BLaER1 treated with 17β-estradiol and CSF1 and Interleukin-3, amounts not matched to agents 10 nM and 100 nM (cell line): ENCODE measurements at regions not wholly inside any gene's neighbourhood (a gene's known extent, or its start where the extent isn't known, plus 50 kb on each side); places are given as distances from the start of the nearest gene placed in this dataset.

Source experiments
- H3K27ac ChIP-seq, 11 experiments: shearing (Covaris generic); formaldehyde crosslinking; 2 replicates each; pipeline ENCODE4 v1.8.1; 2022
- H3K27me3 ChIP-seq, 11 experiments: shearing (Covaris generic); formaldehyde crosslinking; 2 replicates each; pipeline ENCODE4 v1.8.1; 2022
- H3K36me3 ChIP-seq, 11 experiments: shearing (Covaris generic); formaldehyde crosslinking; 2 replicates each; pipeline ENCODE4 v1.8.1; 2022
- H3K4me1 ChIP-seq, 10 experiments: shearing (Covaris generic); formaldehyde crosslinking; 2 replicates each; pipeline ENCODE4 v1.8.1; 2022
- H3K4me2 ChIP-seq, 11 experiments: shearing (Covaris generic); formaldehyde crosslinking; 2 replicates each; pipeline ENCODE4 v1.8.1; 2022
- H3K4me3 ChIP-seq, 10 experiments: shearing (Covaris generic); formaldehyde crosslinking; 2 replicates each; pipeline ENCODE4 v1.8.1; 2022
- H3K9ac ChIP-seq, 11 experiments: shearing (Covaris generic); formaldehyde crosslinking; 2 replicates each; pipeline ENCODE4 v1.8.1; 2022
- H3K9me3 ChIP-seq, 11 experiments: shearing (Covaris generic); formaldehyde crosslinking; replicated peaks in 1 of 11; 2 replicates each; pipeline ENCODE4 v1.8.1; 2022
- H4K20me1 ChIP-seq, 11 experiments: shearing (Covaris generic); formaldehyde crosslinking; 2 replicates each; pipeline ENCODE4 v1.8.1; 2022
- Cebpa-rat ChIP-seq, 11 experiments: shearing (Covaris generic); IDR thresholded peaks; 2 replicates each; pipeline ENCODE4 v1.8.1; 2022

DNA sequence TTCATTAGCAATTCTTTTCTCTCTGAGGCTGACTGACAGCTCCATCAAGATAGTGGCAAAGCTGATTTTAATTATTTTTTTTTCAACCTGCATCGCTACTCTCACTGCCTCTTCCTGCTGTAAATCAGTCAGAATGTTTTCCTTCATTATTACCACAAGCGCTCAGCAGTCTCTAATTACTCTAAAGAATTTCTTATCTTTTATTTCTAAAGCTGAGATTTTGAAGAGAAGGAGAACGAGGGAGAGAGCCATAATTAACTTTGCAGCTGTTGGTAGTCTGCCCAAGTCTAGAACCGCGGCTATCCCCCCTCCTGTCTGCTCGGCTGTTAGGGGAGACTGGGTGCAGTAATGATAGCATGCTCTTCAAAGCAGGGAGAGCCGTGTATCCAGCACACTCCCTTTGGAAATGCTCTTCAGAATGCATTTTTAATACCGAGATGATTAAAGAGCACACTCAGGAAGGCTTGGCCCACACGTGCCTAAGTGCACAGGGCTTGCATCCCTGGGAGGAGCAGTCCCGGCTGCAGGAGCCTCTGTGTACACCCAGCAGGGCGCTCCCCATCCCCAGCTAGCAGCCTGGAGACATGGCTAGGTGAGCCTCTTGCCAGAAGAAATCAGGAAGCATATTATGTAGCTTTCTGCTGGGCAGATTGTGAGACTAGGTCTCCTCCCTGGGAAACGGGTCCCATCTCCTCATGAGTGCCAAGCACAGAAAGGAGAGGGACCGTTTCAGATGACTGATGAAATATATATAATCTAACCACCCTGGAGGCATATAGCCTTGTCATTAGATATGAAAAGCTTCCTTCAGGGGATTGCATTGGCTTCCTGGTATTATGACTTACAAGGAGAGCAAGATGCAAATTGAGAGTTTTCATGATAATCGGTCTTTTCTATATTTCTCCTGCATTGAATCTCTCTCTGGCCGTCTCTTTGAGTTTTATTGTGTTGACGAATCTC is 555.2 kb downstream of the CMPK2 start:
- Histone ChIP-seq H3K36me3 (no peaks in the 10 kb centered on the region), H3K4me1 (peaks cover 13 to 66% (median 55%) of the 10 kb centered on the region in 10 experiments; a peak in 18 of 20 replicates), H3K4me3 (peak overlapping the region in 4 of 10 experiments; percentile 18 to 38 (median 30); a peak in 6 of 20 replicates), H3K9ac (peak overlapping the region in 4 of 11 experiments; percentile 24 to 42 (median 34); a peak in 6 of 22 replicates), H3K9me3 (peaks cover 0 to 22% (median 10%) of the 10 kb centered on the region in 11 experiments; a peak in 18 of 22 replicates), H4K20me1 (peaks cover 0 to 5% (median 0%) of the 10 kb centered on the region in 11 experiments; a peak in 2 of 22 replicates), H3K27me3 (no peaks in the 10 kb centered on the region), H3K27ac (peak overlapping the region in 2 of 11 experiments; percentile 28 to 45; a peak in 3 of 22 replicates), H3K4me2 (peak overlapping the region; percentile 36 to 95 (median 82))
- TF ChIP-seq Cebpa-rat (IDR thresholded peaks at IDR 0.05): no peak

DNA sequence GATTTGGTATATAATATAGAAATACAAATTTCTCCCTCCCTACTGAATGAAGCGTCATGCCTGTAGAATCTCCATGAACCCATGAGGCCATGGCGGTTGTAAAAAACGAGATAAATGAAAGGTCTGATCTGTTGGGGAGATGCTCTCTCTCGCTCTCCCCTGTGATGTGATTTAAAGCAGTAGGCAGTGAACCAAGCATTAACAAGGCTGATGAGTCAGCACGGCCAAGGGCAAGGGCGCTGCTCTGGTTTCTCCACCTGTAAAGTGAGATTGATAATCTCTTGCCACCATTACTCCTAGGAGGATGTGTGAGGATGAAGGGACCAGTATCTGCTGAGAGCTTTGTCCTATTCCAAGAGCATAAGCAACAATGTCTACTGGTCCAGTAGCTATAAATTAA is 553.3 kb downstream of the CMPK2 start:
- Histone ChIP-seq H3K27me3 (no peaks in the 10 kb centered on the region), H3K36me3 (no peaks in the 10 kb centered on the region), H3K4me2 (peak overlapping the region in 3 of 11 experiments; percentile 82 to 95 (median 88); a peak in 1 of 22 replicates), H3K4me3 (no peak overlapping the region), H3K4me1 (peaks cover 13 to 69% (median 57%) of the 10 kb centered on the region in 10 experiments; a peak in 18 of 20 replicates), H3K27ac (no peak overlapping the region), H3K9ac (no peak overlapping the region), H3K9me3 (peaks cover 0 to 17% (median 10%) of the 10 kb centered on the region in 11 experiments; a peak in 17 of 22 replicates), H4K20me1 (peaks cover 0 to 5% (median 0%) of the 10 kb centered on the region in 11 experiments; a peak in 2 of 22 replicates)
- no peak for TF ChIP-seq Cebpa-rat (IDR thresholded peaks at IDR 0.05)

- H3K36me3 ChIP-seq: no peaks in the 10 kb centered on the region
- H3K4me2 ChIP-seq: peak overlapping the region; percentile 2 to 73 (median 54); a peak in 17 of 22 replicates
- H4K20me1 ChIP-seq: peaks cover 0 to 5% (median 0%) of the 10 kb centered on the region in 11 experiments; a peak in 2 of 22 replicates
- peaks cover 12 to 56% (median 43%) of the 10 kb centered on the region in 10 experiments; a peak in 18 of 20 replicates for H3K4me1 ChIP-seq
- no peak overlapping the region for H3K9ac ChIP-seq
- no peak overlapping the region for H3K27ac ChIP-seq
- no peaks in the 10 kb centered on the region for H3K27me3 ChIP-seq
- H3K9me3 ChIP-seq: peaks cover 0 to 20% (median 10%) of the 10 kb centered on the region in 11 experiments; a peak in 17 of 22 replicates
- H3K4me3 ChIP-seq: no peak overlapping the region
- TF ChIP-seq Cebpa-rat (IDR thresholded peaks at IDR 0.05): no peak
Observed at GRCh38 chr2:6314218-6314960, 551.3 kb downstream of the CMPK2 start.

- Histone ChIP-seq H3K27ac (no peak overlapping the region), H3K4me3 (no peak overlapping the region), H3K4me2 (no peak overlapping the region), H3K4me1 (no peaks in the 10 kb centered on the region), H4K20me1 (no peaks in the 10 kb centered on the region), H3K27me3 (no peaks in the 10 kb centered on the region), H3K36me3 (no peaks in the 10 kb centered on the region), H3K9me3 (peaks cover 6 to 32% (median 21%) of the 10 kb centered on the region in 11 experiments; a peak in 16 of 22 replicates), H3K9ac (no peak overlapping the region)
- TF ChIP-seq Cebpa-rat (IDR thresholded peaks at IDR 0.05): no peak
Observed at GRCh38 chr2:6325616-6326015, 540.1 kb downstream of the CMPK2 start.

- no peak overlapping the region for H3K9ac ChIP-seq
Observed at GRCh38 chr2:6326958-6327357, 538.7 kb downstream of the CMPK2 start.

DNA sequence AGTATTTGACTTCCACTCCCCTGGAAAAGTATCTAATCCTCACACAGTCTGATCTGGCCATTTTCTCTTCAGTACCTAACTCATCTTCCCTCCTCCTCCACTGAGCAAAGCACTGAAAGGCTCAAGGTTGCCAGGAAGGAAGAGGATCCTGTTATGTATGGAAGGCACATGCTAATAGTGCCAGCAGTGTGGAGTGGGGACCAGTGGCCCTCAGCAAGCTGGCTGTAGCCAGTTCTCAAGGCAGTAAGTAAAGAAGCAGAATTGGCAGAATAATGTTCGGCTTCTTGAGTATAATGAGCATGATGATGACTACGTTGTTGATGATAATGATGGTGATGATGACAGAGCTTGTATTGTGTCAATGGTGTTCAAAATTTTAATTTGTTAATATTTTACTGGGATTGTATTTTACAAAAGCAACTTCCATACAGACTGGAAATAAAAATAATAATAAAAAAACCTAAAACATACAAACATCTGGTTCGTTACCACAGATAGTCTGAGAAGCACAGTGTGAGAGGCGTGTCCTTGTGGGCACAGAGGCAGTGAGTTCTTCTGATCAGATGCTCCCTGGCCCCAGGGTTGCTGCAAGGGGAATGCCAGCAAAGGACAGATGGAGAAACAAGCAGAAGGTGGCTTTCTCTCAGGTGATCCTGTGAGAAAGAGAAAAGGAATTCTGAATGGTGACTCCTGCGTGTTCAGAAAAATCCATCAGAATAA is 528.8 kb downstream of the CMPK2 start:
- Histone ChIP-seq H3K9me3 (peaks cover 0 to 11% (median 0%) of the 10 kb centered on the region in 11 experiments; a peak in 4 of 22 replicates), H4K20me1 (no peaks in the 10 kb centered on the region), H3K27ac (no peak overlapping the region), H3K9ac (no peak overlapping the region), H3K4me2 (peak overlapping the region in 7 of 11 experiments; percentile 11 to 55 (median 28); a peak in 10 of 22 replicates), H3K4me3 (no peak overlapping the region), H3K27me3 (peaks cover 0 to 3% (median 0%) of the 10 kb centered on the region in 11 experiments; a peak in 2 of 22 replicates), H3K4me1 (peaks cover 0 to 18% (median 9%) of the 10 kb centered on the region in 10 experiments; a peak in 10 of 20 replicates), H3K36me3 (no peaks in the 10 kb centered on the region)
- TF ChIP-seq Cebpa-rat (IDR thresholded peaks at IDR 0.05): no peak

More at GRCh38 chr2:6326958-6327357, 538.7 kb downstream of the CMPK2 start:
- no peak for TF ChIP-seq Cebpa-rat (IDR thresholded peaks at IDR 0.05)
- H3K36me3 ChIP-seq: no peaks in the 10 kb centered on the region
- no peak overlapping the region for H3K4me2 ChIP-seq
- no peaks in the 10 kb centered on the region for H3K4me1 ChIP-seq
- H3K27me3 ChIP-seq: no peaks in the 10 kb centered on the region
- H3K4me3 ChIP-seq: no peak overlapping the region
- no peaks in the 10 kb centered on the region for H4K20me1 ChIP-seq
- no peak overlapping the region for H3K27ac ChIP-seq
- peaks cover 6 to 31% (median 21%) of the 10 kb centered on the region in 11 experiments; a peak in 16 of 22 replicates for H3K9me3 ChIP-seq

DNA sequence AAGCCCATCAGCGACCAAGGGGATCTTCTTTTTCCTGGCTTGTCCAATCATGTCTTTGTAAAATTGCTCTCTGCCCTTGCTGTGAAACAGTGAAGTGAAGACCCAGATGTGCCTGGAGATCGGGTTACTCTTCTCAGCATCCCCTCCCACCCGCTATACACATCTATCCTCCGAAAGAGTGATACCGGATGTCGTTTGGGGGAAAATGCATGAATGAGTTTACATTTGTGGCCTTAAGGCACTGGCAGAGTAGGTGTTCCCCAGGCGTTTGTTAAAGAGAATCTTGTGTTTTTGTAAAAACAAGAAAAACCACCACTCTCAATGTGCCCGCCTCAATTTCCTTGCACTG is 528.3 kb downstream of the CMPK2 start:
- Histone ChIP-seq H3K4me1 (peaks cover 0 to 18% (median 9%) of the 10 kb centered on the region in 10 experiments; a peak in 10 of 20 replicates), H3K36me3 (no peaks in the 10 kb centered on the region), H3K4me2 (peak overlapping the region in 7 of 11 experiments; percentile 11 to 55 (median 28); a peak in 10 of 22 replicates), H4K20me1 (no peaks in the 10 kb centered on the region), H3K27ac (no peak overlapping the region), H3K9me3 (peaks cover 0 to 11% (median 0%) of the 10 kb centered on the region in 11 experiments; a peak in 4 of 22 replicates), H3K9ac (no peak overlapping the region), H3K4me3 (no peak overlapping the region), H3K27me3 (peaks cover 0 to 3% (median 0%) of the 10 kb centered on the region in 11 experiments; a peak in 2 of 22 replicates)
- TF ChIP-seq Cebpa-rat (IDR thresholded peaks at IDR 0.05): no peak

GRCh38 chr2:6341588-6342129 is 524.0 kb downstream of the CMPK2 start:
- Histone ChIP-seq H3K9me3 (peaks cover 0 to 4% (median 0%) of the 10 kb centered on the region in 11 experiments; a peak in 3 of 22 replicates), H3K9ac (no peak overlapping the region), H3K27ac (no peak overlapping the region), H3K36me3 (no peaks in the 10 kb centered on the region), H3K27me3 (peaks cover 0 to 3% (median 0%) of the 10 kb centered on the region in 11 experiments; a peak in 2 of 22 replicates), H3K4me1 (peaks cover 0 to 33% (median 19%) of the 10 kb centered on the region in 10 experiments; a peak in 13 of 20 replicates), H3K4me3 (no peak overlapping the region), H3K4me2 (no peak overlapping the region), H4K20me1 (no peaks in the 10 kb centered on the region)
- no peak for TF ChIP-seq Cebpa-rat (IDR thresholded peaks at IDR 0.05)
